GM23338 (cell line): ENCODE measurements at regions not wholly inside any gene's neighbourhood (a gene's known extent, or its start where the extent isn't known, plus 50 kb on each side); places are given as distances from the start of the nearest gene placed in this dataset.

Experiments
- ATAC-seq: fragments of 200-7000 bp; cut with Tn5 transposase; 3 replicates; pipeline ENCODE4 v1.9.1; 2020
- DNase-seq: peaks from one replicate; pipeline ENCODE4 v3.0.0-alpha.2; 2015; ENCODE audit warnings: low spot score
- H2AFZ ChIP-seq: fragments of 200-600 bp; sonication (generic); 2 replicates; pipeline ENCODE4 v1.8.0; 2016; ENCODE audit warnings: antibody characterized with exemption, mild to moderate bottlenecking, moderate library complexity
- H3F3A ChIP-seq: fragments of 200-600 bp; sonication (generic); replicated peaks from 2 replicates; pipeline ENCODE4 v1.8.0; 2017; ENCODE audit warnings: antibody characterized with exemption, mixed run types, low read depth
- H3K27ac ChIP-seq: fragments of 200-600 bp; sonication (generic); 2 replicates; pipeline ENCODE4 v1.6.1; 2016; ENCODE audit warnings: low read depth
- H3K27me3 ChIP-seq: fragments of 200-600 bp; sonication (generic); 2 replicates; pipeline ENCODE4 v1.8.0; 2016; ENCODE audit warnings: mild to moderate bottlenecking, mixed run types, moderate library complexity; ENCODE audit not compliant: insufficient read depth
- H3K36me3 ChIP-seq: fragments of 200-600 bp; sonication (generic); 2 replicates; pipeline ENCODE4 v1.8.0; 2016; ENCODE audit warnings: mild to moderate bottlenecking; ENCODE audit not compliant: insufficient read depth
- H3K4me1 ChIP-seq: fragments of 200-600 bp; sonication (generic); 2 replicates; pipeline ENCODE4 v1.8.0; 2016; ENCODE audit warnings: mild to moderate bottlenecking, moderate library complexity; ENCODE audit not compliant: insufficient read depth
- H3K4me2 ChIP-seq: fragments of 200-600 bp; sonication (generic); 2 replicates; pipeline ENCODE4 v1.7.1; 2017; ENCODE audit warnings: mixed run types
- H3K4me3 ChIP-seq: fragments of 200-600 bp; sonication (generic); 2 replicates; pipeline ENCODE4 v1.6.1; 2016; ENCODE audit warnings: mixed run types
- H3K79me2 ChIP-seq: fragments of 200-600 bp; sonication (generic); replicated peaks from 2 replicates; pipeline ENCODE4 v1.8.0; 2017; ENCODE audit warnings: mild to moderate bottlenecking; ENCODE audit not compliant: insufficient read depth
- H3K9me2 ChIP-seq: fragments of 200-600 bp; sonication (generic); 2 replicates; pipeline ENCODE4 v1.8.0; 2017; ENCODE audit not compliant: insufficient read depth
- H4K20me1 ChIP-seq: fragments of 200-600 bp; sonication (generic); replicated peaks from 2 replicates; pipeline ENCODE4 v1.8.0; 2017; ENCODE audit warnings: mild to moderate bottlenecking; ENCODE audit not compliant: insufficient read depth
- H3K27ac Mint-ChIP-seq: 2 replicates; pipeline ENCODE4 v1.8.0; 2020; ENCODE audit warnings: inconsistent platforms, mild to moderate bottlenecking, moderate library complexity, mixed read lengths
- H3K27me3 Mint-ChIP-seq: 3 replicates; pipeline ENCODE4 v1.8.0; 2022; ENCODE audit warnings: low read depth, mild to moderate bottlenecking, moderate library complexity, mixed read lengths, inconsistent platforms; ENCODE audit not compliant: insufficient read depth, poor library complexity
- H3K36me3 Mint-ChIP-seq: 3 replicates; pipeline ENCODE4 v1.8.0; 2021; ENCODE audit warnings: low read depth, mild to moderate bottlenecking, inconsistent platforms, moderate library complexity, mixed read lengths
- H3K4me1 Mint-ChIP-seq: 3 replicates; pipeline ENCODE4 v1.8.0; 2020; ENCODE audit warnings: mild to moderate bottlenecking, inconsistent platforms, mixed read lengths
- H3K4me3 Mint-ChIP-seq: 3 replicates; pipeline ENCODE4 v1.8.0; 2021; ENCODE audit warnings: moderate library complexity, mild to moderate bottlenecking, inconsistent platforms, mixed read lengths
- H3K9me3 Mint-ChIP-seq: 3 replicates; pipeline ENCODE4 v1.8.0; 2020; ENCODE audit warnings: moderate library complexity, mild to moderate bottlenecking, inconsistent platforms, mixed read lengths
- CREB1 ChIP-seq: fragments of 250-450 bp; sonication (Bioruptor Pico); IDR thresholded peaks from 2 replicates; pipeline ENCODE4 v1.5.0; 2020; ENCODE audit warnings: low read depth, mild to moderate bottlenecking, moderate library complexity
- ETS1 ChIP-seq: IDR thresholded peaks from 2 replicates; pipeline ENCODE4 v1.6.1; 2016; ENCODE audit warnings: antibody characterized with exemption
- EZH2 ChIP-seq: fragments of 200-600 bp; sonication (generic); IDR thresholded peaks from one replicate; pipeline ENCODE4 v1.8.0; 2017; ENCODE audit warnings: antibody characterized with exemption, mild to moderate bottlenecking, low read depth; ENCODE audit not compliant: unreplicated experiment
- EZH2phosphoT487 ChIP-seq: fragments of 200-600 bp; sonication (generic); IDR thresholded peaks from one replicate; pipeline ENCODE4 v1.8.1; 2018; ENCODE audit warnings: antibody characterized with exemption; ENCODE audit not compliant: unreplicated experiment
- JUNB ChIP-seq: IDR thresholded peaks from one replicate; pipeline ENCODE4 v1.6.1; 2016; ENCODE audit warnings: antibody characterized with exemption; ENCODE audit not compliant: unreplicated experiment
- NANOG ChIP-seq: IDR thresholded peaks from 2 replicates; pipeline ENCODE4 v1.6.1; 2016; ENCODE audit warnings: antibody characterized with exemption, borderline replicate concordance
- POLR2AphosphoS5 ChIP-seq: IDR thresholded peaks from 2 replicates; pipeline ENCODE4 v1.6.1; 2016; ENCODE audit warnings: antibody characterized with exemption, low read depth
- REST ChIP-seq: IDR thresholded peaks from one replicate; pipeline ENCODE4 v1.6.1; 2018; ENCODE audit warnings: antibody characterized with exemption; ENCODE audit not compliant: unreplicated experiment
- STAT1 ChIP-seq: IDR thresholded peaks from one replicate; pipeline ENCODE4 v1.6.1; 2016; ENCODE audit warnings: antibody characterized with exemption; ENCODE audit not compliant: unreplicated experiment
- ZNF114 ChIP-seq: fragments of 250-450 bp; sonication (Bioruptor Pico); IDR thresholded peaks from 2 replicates; pipeline ENCODE4 v1.5.0; 2020; ENCODE audit warnings: mild to moderate bottlenecking, moderate library complexity
- ZNF331 ChIP-seq: fragments of 250-450 bp; sonication (Bioruptor Pico); IDR thresholded peaks from 2 replicates; pipeline ENCODE4 v1.5.0; 2020; ENCODE audit warnings: low read depth, mild to moderate bottlenecking, moderate library complexity
- TF ChIP-seq, protein P1 (sequence below): fragments of 250-450 bp; sonication (Bioruptor Pico); IDR thresholded peaks from 2 replicates; pipeline ENCODE4 v1.5.0; 2020; ENCODE audit warnings: mild to moderate bottlenecking, moderate library complexity
- TF ChIP-seq, protein P2 (sequence below), 2 experiments: fragments of 200-600 bp in 1 of 2; sonication (generic) in 1 of 2; conservative IDR thresholded peaks; 2 replicates each; pipeline versions ENCODE4 v1.5.1 to v1.6.1; 2016 to 2017; ENCODE audit warnings: antibody characterized with exemption in 2 of 2, low read depth in 2 of 2, mild to moderate bottlenecking in 2 of 2, moderate library complexity in 1 of 2

GRCh38 chr17:33696102-33696501, 403.0 kb upstream of the ASIC2 start:
- Histone ChIP-seq H3K36me3 (no peaks in the 10 kb centered on the region), H3F3A (no peaks in the 10 kb centered on the region), H3K27ac (no peak overlapping the region), H3K4me2 (no peak overlapping the region), H3K27me3 (no peaks in the 10 kb centered on the region; the same call in 1 of the 2 replicates), H3K79me2 (no peaks in the 10 kb centered on the region), H4K20me1 (no peaks in the 10 kb centered on the region), H3K4me3 (no peak overlapping the region), H3K4me1 (no peaks in the 10 kb centered on the region), H3K9me2 (no peaks in the 10 kb centered on the region), H2AFZ (no peak overlapping the region)
- Mint-ChIP-seq H3K4me1 (no peaks in the 10 kb centered on the region), H3K27me3 (no peaks in the 10 kb centered on the region), H3K9me3 (no peaks in the 10 kb centered on the region), H3K36me3 (no peaks in the 10 kb centered on the region), H3K4me3 (no peak overlapping the region), H3K27ac (no peak overlapping the region)
- ATAC-seq (no peak), DNase-seq (no peak)
- TF ChIP-seq ZNF114 (CRISPR knock-in tag) (no peak), CREB1 (no peak), REST (no peak), EZH2 (no peak), ZNF331 (no peak), ETS1 (no peak), NANOG (no peak), POLR2AphosphoS5 (no peak), JUNB (no peak), EZH2phosphoT487 (no peak), STAT1 (no peak)
- TF ChIP-seq, protein P1, sequence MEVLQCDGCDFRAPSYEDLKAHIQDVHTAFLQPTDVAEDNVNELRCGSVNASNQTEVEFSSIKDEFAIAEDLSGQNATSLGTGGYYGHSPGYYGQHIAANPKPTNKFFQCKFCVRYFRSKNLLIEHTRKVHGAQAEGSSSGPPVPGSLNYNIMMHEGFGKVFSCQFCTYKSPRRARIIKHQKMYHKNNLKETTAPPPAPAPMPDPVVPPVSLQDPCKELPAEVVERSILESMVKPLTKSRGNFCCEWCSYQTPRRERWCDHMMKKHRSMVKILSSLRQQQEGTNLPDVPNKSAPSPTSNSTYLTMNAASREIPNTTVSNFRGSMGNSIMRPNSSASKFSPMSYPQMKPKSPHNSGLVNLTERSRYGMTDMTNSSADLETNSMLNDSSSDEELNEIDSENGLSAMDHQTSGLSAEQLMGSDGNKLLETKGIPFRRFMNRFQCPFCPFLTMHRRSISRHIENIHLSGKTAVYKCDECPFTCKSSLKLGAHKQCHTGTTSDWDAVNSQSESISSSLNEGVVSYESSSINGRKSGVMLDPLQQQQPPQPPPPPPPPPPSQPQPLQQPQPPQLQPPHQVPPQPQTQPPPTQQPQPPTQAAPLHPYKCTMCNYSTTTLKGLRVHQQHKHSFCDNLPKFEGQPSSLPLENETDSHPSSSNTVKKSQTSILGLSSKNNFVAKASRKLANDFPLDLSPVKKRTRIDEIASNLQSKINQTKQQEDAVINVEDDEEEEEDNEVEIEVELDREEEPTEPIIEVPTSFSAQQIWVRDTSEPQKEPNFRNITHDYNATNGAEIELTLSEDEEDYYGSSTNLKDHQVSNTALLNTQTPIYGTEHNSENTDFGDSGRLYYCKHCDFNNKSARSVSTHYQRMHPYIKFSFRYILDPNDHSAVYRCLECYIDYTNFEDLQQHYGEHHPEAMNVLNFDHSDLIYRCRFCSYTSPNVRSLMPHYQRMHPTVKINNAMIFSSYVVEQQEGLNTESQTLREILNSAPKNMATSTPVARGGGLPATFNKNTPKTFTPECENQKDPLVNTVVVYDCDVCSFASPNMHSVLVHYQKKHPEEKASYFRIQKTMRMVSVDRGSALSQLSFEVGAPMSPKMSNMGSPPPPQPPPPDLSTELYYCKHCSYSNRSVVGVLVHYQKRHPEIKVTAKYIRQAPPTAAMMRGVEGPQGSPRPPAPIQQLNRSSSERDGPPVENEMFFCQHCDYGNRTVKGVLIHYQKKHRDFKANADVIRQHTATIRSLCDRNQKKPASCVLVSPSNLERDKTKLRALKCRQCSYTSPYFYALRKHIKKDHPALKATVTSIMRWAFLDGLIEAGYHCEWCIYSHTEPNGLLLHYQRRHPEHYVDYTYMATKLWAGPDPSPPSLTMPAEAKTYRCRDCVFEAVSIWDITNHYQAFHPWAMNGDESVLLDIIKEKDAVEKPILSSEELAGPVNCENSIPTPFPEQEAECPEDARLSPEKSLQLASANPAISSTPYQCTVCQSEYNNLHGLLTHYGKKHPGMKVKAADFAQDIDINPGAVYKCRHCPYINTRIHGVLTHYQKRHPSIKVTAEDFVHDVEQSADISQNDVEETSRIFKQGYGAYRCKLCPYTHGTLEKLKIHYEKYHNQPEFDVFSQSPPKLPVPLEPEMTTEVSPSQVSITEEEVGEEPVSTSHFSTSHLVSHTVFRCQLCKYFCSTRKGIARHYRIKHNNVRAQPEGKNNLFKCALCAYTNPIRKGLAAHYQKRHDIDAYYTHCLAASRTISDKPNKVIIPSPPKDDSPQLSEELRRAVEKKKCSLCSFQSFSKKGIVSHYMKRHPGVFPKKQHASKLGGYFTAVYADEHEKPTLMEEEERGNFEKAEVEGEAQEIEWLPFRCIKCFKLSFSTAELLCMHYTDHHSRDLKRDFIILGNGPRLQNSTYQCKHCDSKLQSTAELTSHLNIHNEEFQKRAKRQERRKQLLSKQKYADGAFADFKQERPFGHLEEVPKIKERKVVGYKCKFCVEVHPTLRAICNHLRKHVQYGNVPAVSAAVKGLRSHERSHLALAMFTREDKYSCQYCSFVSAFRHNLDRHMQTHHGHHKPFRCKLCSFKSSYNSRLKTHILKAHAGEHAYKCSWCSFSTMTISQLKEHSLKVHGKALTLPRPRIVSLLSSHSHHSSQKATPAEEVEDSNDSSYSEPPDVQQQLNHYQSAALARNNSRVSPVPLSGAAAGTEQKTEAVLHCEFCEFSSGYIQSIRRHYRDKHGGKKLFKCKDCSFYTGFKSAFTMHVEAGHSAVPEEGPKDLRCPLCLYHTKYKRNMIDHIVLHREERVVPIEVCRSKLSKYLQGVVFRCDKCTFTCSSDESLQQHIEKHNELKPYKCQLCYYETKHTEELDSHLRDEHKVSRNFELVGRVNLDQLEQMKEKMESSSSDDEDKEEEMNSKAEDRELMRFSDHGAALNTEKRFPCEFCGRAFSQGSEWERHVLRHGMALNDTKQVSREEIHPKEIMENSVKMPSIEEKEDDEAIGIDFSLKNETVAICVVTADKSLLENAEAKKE (CRISPR knock-in tag) = no peak
- TF ChIP-seq, protein P2, sequence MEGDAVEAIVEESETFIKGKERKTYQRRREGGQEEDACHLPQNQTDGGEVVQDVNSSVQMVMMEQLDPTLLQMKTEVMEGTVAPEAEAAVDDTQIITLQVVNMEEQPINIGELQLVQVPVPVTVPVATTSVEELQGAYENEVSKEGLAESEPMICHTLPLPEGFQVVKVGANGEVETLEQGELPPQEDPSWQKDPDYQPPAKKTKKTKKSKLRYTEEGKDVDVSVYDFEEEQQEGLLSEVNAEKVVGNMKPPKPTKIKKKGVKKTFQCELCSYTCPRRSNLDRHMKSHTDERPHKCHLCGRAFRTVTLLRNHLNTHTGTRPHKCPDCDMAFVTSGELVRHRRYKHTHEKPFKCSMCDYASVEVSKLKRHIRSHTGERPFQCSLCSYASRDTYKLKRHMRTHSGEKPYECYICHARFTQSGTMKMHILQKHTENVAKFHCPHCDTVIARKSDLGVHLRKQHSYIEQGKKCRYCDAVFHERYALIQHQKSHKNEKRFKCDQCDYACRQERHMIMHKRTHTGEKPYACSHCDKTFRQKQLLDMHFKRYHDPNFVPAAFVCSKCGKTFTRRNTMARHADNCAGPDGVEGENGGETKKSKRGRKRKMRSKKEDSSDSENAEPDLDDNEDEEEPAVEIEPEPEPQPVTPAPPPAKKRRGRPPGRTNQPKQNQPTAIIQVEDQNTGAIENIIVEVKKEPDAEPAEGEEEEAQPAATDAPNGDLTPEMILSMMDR (conservative IDR thresholded peaks at IDR 0.05; ENCODE audit: low read depth in 2 of 2) = no peak
